Activated CD4-positive, alpha-beta T cell treated with anti-CD3 and anti-CD28 coated beads, Interleukin-2, amount 50 U/mL, for 48 hours (primary cell): ENCODE measurements at regions not wholly inside any gene's neighbourhood (a gene's known extent, or its start where the extent isn't known, plus 50 kb on each side); places are given as distances from the start of the nearest gene placed in this dataset.

Experiments used
- DNase-seq, 2 experiments: peaks; one replicate each; pipeline ENCODE4 v3.0.0-alpha.2; 2020

GRCh38 chr21:34022627-34023335 is 50.6 kb upstream of the MRPS6 start:
- DNase-seq: peak; percentile 37 to 57

- no peak for DNase-seq
Measured at GRCh38 chr21:34021726-34022125, 51.7 kb upstream of the MRPS6 start.

GRCh38 chr21:34020983-34021553 is 52.3 kb upstream of the MRPS6 start:
- no peak for DNase-seq

GRCh38 chr21:34020005-34020847 is 53.2 kb upstream of the MRPS6 start:
- no peak for DNase-seq

GRCh38 chr21:34019402-34019801 is 54.0 kb upstream of the MRPS6 start:
- no peak for DNase-seq

- DNase-seq: no peak
Measured at GRCh38 chr21:34018910-34019309, 54.5 kb upstream of the MRPS6 start.

GRCh38 chr21:34018185-34018584 is 55.2 kb upstream of the MRPS6 start:
- DNase-seq: no peak

GRCh38 chr21:34017039-34017961 is 56.1 kb upstream of the MRPS6 start:
- no peak for DNase-seq

GRCh38 chr21:34012640-34013039 is 60.7 kb upstream of the MRPS6 start:
- no peak for DNase-seq

- DNase-seq: no peak
Measured at GRCh38 chr21:34011660-34012059, 61.7 kb upstream of the MRPS6 start.

GRCh38 chr21:34009193-34009592 is 64.2 kb upstream of the MRPS6 start:
- no peak for DNase-seq

GRCh38 chr21:34008618-34009017 is 64.8 kb upstream of the MRPS6 start:
- peak; percentile 74 to 84 for DNase-seq

- no peak for DNase-seq
Measured at GRCh38 chr21:34006611-34007168, 66.7 kb upstream of the MRPS6 start.

- no peak for DNase-seq
Measured at GRCh38 chr21:34004974-34005373, 68.4 kb upstream of the MRPS6 start.

- no peak for DNase-seq
Measured at GRCh38 chr21:34004013-34004938, 69.1 kb upstream of the MRPS6 start.

GRCh38 chr21:34003428-34003827 is 70.0 kb upstream of the MRPS6 start:
- DNase-seq: no peak

GRCh38 chr21:34000375-34000774 is 73.0 kb upstream of the MRPS6 start:
- no peak for DNase-seq

- no peak for DNase-seq
Measured at GRCh38 chr21:33998809-33999208, 74.6 kb upstream of the MRPS6 start.

- DNase-seq: no peak
Measured at GRCh38 chr21:33998402-33998801, 75.0 kb upstream of the MRPS6 start.

- DNase-seq: no peak
Measured at GRCh38 chr21:33997436-33997835, 75.9 kb upstream of the MRPS6 start.

- DNase-seq: no peak
Measured at GRCh38 chr21:33994373-33994772, 78.8 kb upstream of the ATP5PO start.
